HepG2 (cell line): ENCODE measurements at regions not wholly inside any gene's neighbourhood (a gene's known extent, or its start where the extent isn't known, plus 50 kb on each side); places are given as distances from the start of the nearest gene placed in this dataset.

Source experiments
- ATAC-seq: fragments of 200-7000 bp; cut with Tn5 transposase; 3 replicates; pipeline ENCODE4 v1.9.1; 2020; ENCODE audit warnings: mild to moderate bottlenecking, moderate library complexity
- BruUV-seq: library from RNA; stranded (reverse); fragments of 400-500 nt; replicated peaks from 2 replicates; lab custom pipeline; 2021; lab: Mats Ljungman, UMichigan
- CTCF ChIA-PET: fragments of 300-600 bp; formaldehyde crosslinking; extraction: SDS; loops from one replicate; lab custom pipeline; 2021; ENCODE audit warnings: low total read pairs, inconsistent platforms, low intra/inter-chr PET ratio; lab: Yijun Ruan, JAX
- POLR2A ChIA-PET: fragments of 350-600 bp; sonication (Branson Sonifier 250); formaldehyde crosslinking; loops from one replicate; lab custom pipeline; 2020; ENCODE audit warnings: antibody characterized with exemption, inconsistent platforms; lab: Yijun Ruan, JAX
- DNase-seq: peaks from one replicate; pipeline ENCODE4 v3.0.0-alpha.2; 2015; ENCODE audit warnings: low spot score
- FAIRE-seq: peaks from 3 replicates; lab custom pipeline; 2011; peaks lifted over from hg19 to GRCh38; lab: Jason Lieb, UNC
- H2AFZ ChIP-seq: one replicate; pipeline ENCODE4 v1.6.1; 2011; ENCODE audit warnings: low read length, inconsistent platforms
- H3K27ac ChIP-seq: fragments of 300-600 bp; 3 replicates; pipeline ENCODE4 v1.8.0; 2011; ENCODE audit warnings: mixed run types, mild to moderate bottlenecking, mixed read lengths, low read length, inconsistent platforms; ENCODE audit not compliant: insufficient read depth; ENCODE audit errors: extremely low read length
- H3K27me3 ChIP-seq, 2 experiments: fragments of 200-600 bp in 1 of 2; 2 replicates in 1 of 2; 3 replicates in 1 of 2; pipeline versions ENCODE4 v1.6.0 to v1.8.0; 2011; ENCODE audit warnings: low read length in 2 of 2, mild to moderate bottlenecking in 2 of 2, moderate library complexity in 2 of 2, inconsistent platforms in 1 of 2; ENCODE audit not compliant: insufficient read depth in 2 of 2, control insufficient read depth in 1 of 2
- H3K36me3 ChIP-seq, 2 experiments: fragments of 200-600 bp in 1 of 2; replicated peaks in 1 of 2; 2 replicates in 1 of 2; 3 replicates in 1 of 2; pipeline versions ENCODE4 v1.5.1 to v1.8.0; 2011; ENCODE audit warnings: low read length in 2 of 2, inconsistent platforms in 1 of 2; ENCODE audit not compliant: insufficient read depth in 2 of 2, control insufficient read depth in 1 of 2
- H3K4me1 ChIP-seq: 2 replicates; pipeline ENCODE4 v1.5.1; 2012; ENCODE audit warnings: low read length, inconsistent platforms; ENCODE audit not compliant: insufficient read depth
- H3K4me2 ChIP-seq: 2 replicates; pipeline ENCODE4 v1.6.0; 2011; ENCODE audit warnings: low read depth, low read length, inconsistent platforms
- H3K4me3 ChIP-seq, 3 experiments: fragments of 200-600 bp in 1 of 3; sonication (generic), shearing (Covaris generic) in 1 of 3; replicated peaks in 1 of 3; 2 replicates each; pipeline ENCODE4 v1.5.1; 2011 to 2016; ENCODE audit warnings: low read length in 3 of 3, inconsistent platforms in 2 of 3, low read depth in 2 of 3, mild to moderate bottlenecking in 2 of 3, control low read depth in 1 of 3, mixed read lengths in 1 of 3; ENCODE audit not compliant: insufficient read depth in 1 of 3
- H3K79me2 ChIP-seq: one replicate; pipeline ENCODE4 v1.6.1; 2011; ENCODE audit warnings: low read length, inconsistent platforms; ENCODE audit not compliant: insufficient read depth
- H3K9ac ChIP-seq: 2 replicates; pipeline ENCODE4 v1.6.0; 2011; ENCODE audit warnings: mild to moderate bottlenecking, low read depth, low read length, inconsistent platforms; ENCODE audit not compliant: insufficient read depth
- H3K9me3 ChIP-seq: 2 replicates; pipeline ENCODE4 v1.5.1; 2012; ENCODE audit warnings: mild to moderate bottlenecking, low read length
- H4K20me1 ChIP-seq: 2 replicates; pipeline ENCODE4 v1.6.0; 2011; ENCODE audit warnings: inconsistent platforms, mild to moderate bottlenecking, low read length, moderate library complexity; ENCODE audit not compliant: insufficient read depth
- FOSL2 ChIP-seq: sonication (generic); formaldehyde crosslinking; IDR thresholded peaks from 2 replicates; pipeline ENCODE4 v1.4.0; 2020; ENCODE audit warnings: missing genetic modification reagents
- PPARG ChIP-seq: conservative IDR thresholded peaks from 2 replicates; pipeline ENCODE4 v1.6.1; 2016; ENCODE audit warnings: missing biosample characterization, missing genetic modification reagents
- SALL1 ChIP-seq: sonication (generic); formaldehyde crosslinking; IDR thresholded peaks from 2 replicates; pipeline ENCODE4 v1.8.0; 2022; ENCODE audit warnings: mild to moderate bottlenecking, missing genetic modification reagents
- TOPORS ChIP-seq: sonication (generic); formaldehyde crosslinking; IDR thresholded peaks from 2 replicates; pipeline ENCODE4 v1.8.0; 2023; ENCODE audit warnings: mild to moderate bottlenecking, missing genetic modification reagents
- ZBTB1 ChIP-seq: sonication (generic); formaldehyde crosslinking; IDR thresholded peaks from 2 replicates; pipeline ENCODE4 v1.4.0; 2020; ENCODE audit warnings: missing genetic modification reagents, borderline replicate concordance
- ZNF101 ChIP-seq: sonication (generic); formaldehyde crosslinking; IDR thresholded peaks from 2 replicates; pipeline ENCODE4 v1.4.0; 2020; ENCODE audit warnings: mild to moderate bottlenecking, low read depth, missing genetic modification reagents, borderline replicate concordance
- ZNF598 ChIP-seq: sonication (generic); formaldehyde crosslinking; IDR thresholded peaks from 2 replicates; pipeline ENCODE4 v1.5.1; 2020; ENCODE audit warnings: mild to moderate bottlenecking, missing genetic modification reagents, borderline replicate concordance
- ZSCAN12 ChIP-seq: sonication (generic); formaldehyde crosslinking; IDR thresholded peaks from 2 replicates; pipeline ENCODE4 v1.9.0; 2021; ENCODE audit warnings: mild to moderate bottlenecking, missing genetic modification reagents
- ZZZ3 ChIP-seq: sonication (generic); formaldehyde crosslinking; IDR thresholded peaks from 2 replicates; pipeline ENCODE4 v1.4.0; 2020; ENCODE audit warnings: missing genetic modification reagents, mild to moderate bottlenecking, borderline replicate concordance
- WGBS: methylation state at CpG from one replicate; pipeline ENCODE4 v1.1.6; 2017; ENCODE audit warnings: low lambda C conversion rate; 5-methylcytosine and 5-hydroxymethylcytosine counted together
- in situ Hi-C: cut with HindIII; loops from 2 replicates; pipeline ENCODE4 v1.10.0; 2017; ENCODE audit warnings: low pct_unique_long_range_greater_than_20kb; ENCODE audit not compliant: extremely low pct_ligation_motif_present
- intact Hi-C: fragments of 100-400 bp; cut with micrococcal nuclease; formaldehyde crosslinking; loops from one replicate; pipeline ENCODE4 v1.10.0; 2022; ENCODE audit not compliant: unreplicated experiment
- TF ChIP-seq, protein P1 (sequence below): sonication (generic); formaldehyde crosslinking; IDR thresholded peaks from 2 replicates; pipeline ENCODE4 v1.4.0; 2020; ENCODE audit warnings: missing genetic modification reagents

GRCh38 chr3:107212618-107213017, 164.6 kb upstream of the CCDC54 start:
- TF ChIP-seq ZZZ3 (CRISPR knock-in tag) (no peak), ZBTB1 (CRISPR knock-in tag) (no peak), TOPORS (no peak), FOSL2 (CRISPR knock-in tag) (no peak), ZNF598 (CRISPR knock-in tag) (no peak), ZNF101 (no peak), PPARG (CRISPR knock-in tag) (no peak), ZSCAN12 (no peak), SALL1 (CRISPR knock-in tag) (no peak)
- TF ChIP-seq, protein P1, sequence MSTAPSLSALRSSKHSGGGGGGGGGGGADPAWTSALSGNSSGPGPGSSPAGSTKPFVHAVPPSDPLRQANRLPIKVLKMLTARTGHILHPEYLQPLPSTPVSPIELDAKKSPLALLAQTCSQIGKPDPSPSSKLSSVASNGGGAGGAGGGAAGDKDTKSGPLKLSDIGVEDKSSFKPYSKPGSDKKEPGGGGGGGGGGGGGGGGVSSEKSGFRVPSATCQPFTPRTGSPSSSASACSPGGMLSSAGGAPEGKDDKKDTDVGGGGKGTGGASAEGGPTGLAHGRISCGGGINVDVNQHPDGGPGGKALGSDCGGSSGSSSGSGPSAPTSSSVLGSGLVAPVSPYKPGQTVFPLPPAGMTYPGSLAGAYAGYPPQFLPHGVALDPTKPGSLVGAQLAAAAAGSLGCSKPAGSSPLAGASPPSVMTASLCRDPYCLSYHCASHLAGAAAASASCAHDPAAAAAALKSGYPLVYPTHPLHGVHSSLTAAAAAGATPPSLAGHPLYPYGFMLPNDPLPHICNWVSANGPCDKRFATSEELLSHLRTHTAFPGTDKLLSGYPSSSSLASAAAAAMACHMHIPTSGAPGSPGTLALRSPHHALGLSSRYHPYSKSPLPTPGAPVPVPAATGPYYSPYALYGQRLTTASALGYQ = no peak
- POLR2A ChIA-PET = no interaction called here
- FAIRE-seq = no peak
- intact Hi-C loops = no loop called here
- Histone ChIP-seq H3K4me2 (no peak overlapping the region), H4K20me1 (no peaks in the 10 kb centered on the region), H3K36me3 (no peaks in the 10 kb centered on the region), H3K4me1 (no peaks in the 10 kb centered on the region), H2AFZ (no peak overlapping the region), H3K9ac (no peak overlapping the region), H3K4me3 (no peak overlapping the region), H3K27me3 (no peaks in the 10 kb centered on the region; a peak in 2 of 5 replicates), H3K27ac (no peak overlapping the region), H3K9me3 (no peaks in the 10 kb centered on the region), H3K79me2 (no peaks in the 10 kb centered on the region)
- ATAC-seq = no peak
- no TSS peak for BruUV-seq
- no peak for DNase-seq
- CTCF ChIA-PET = no interaction called here
- in situ Hi-C loops = no loop called here
- WGBS = 2% methylated on average over 3 of the region's 3 CpGs
